ENCODE measurements at regions not wholly inside any gene's neighbourhood (a gene's known extent, or its start where the extent isn't known, plus 50 kb on each side); places are given as distances from the start of the nearest gene placed in this dataset.

DNA sequence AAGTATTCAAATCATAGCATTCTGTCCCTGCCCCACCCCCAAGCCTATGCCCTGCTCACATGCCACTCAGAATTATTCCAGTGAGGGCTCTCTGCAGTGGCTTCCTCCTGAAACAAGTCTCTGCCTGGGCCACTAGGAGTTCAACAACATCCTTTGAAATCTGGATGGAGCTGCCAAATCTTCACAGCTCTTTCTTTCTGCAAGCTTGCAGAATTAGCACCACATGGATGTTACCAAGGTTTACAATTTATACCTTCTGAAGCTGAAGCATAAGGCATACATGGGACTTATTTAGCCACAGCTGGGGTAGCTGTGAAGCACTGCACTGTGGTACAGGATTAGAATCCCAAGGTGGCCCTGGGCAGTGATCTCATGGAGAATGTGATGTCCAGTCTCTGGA lies 577.5 kb downstream of the CD109 start:
- intact Hi-C loops (cut with DNase I; ENCODE audit: low total_unique reads) (no loop called here), in situ Hi-C loops (cut with MboI; ENCODE audit: low sequenced_read_pairs in 4 of 4) (no loop called here)
- Histone ChIP-seq H3K4me3 (no peak overlapping the region), H3K27ac (no peak overlapping the region), H3K27me3 (no peaks in the 10 kb centered on the region), H3K9me3 (no peaks in the 10 kb centered on the region), H3K4me1 (peaks cover 0 to 5% of the 10 kb centered on the region in 2 donors), H3K36me3 (no peaks in the 10 kb centered on the region)
- no peak for DNase-seq
- TF ChIP-seq, protein P1, sequence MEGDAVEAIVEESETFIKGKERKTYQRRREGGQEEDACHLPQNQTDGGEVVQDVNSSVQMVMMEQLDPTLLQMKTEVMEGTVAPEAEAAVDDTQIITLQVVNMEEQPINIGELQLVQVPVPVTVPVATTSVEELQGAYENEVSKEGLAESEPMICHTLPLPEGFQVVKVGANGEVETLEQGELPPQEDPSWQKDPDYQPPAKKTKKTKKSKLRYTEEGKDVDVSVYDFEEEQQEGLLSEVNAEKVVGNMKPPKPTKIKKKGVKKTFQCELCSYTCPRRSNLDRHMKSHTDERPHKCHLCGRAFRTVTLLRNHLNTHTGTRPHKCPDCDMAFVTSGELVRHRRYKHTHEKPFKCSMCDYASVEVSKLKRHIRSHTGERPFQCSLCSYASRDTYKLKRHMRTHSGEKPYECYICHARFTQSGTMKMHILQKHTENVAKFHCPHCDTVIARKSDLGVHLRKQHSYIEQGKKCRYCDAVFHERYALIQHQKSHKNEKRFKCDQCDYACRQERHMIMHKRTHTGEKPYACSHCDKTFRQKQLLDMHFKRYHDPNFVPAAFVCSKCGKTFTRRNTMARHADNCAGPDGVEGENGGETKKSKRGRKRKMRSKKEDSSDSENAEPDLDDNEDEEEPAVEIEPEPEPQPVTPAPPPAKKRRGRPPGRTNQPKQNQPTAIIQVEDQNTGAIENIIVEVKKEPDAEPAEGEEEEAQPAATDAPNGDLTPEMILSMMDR (IDR thresholded peaks at IDR 0.05 in 4 of 5, conservative IDR thresholded peaks at IDR 0.05 in 1 of 5): no peak
- no peak for TF ChIP-seq POLR2A (IDR thresholded peaks at IDR 0.05)
- ATAC-seq: no peak

DNA sequence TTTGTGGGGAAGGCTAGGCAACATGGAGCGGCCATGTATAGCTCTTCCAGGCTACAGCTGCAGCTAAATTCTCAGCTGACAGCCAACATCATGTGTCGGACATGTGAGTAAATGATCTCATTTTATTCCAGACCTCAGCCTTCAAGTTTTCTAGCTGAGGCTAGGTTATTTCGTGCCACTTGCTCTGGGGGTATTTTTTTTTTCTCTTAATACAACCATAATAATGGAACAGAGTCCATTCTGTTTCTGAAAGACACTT lies 573.5 kb downstream of the CD109 start:
- ATAC-seq: no peak
- no peak for TF ChIP-seq POLR2A (IDR thresholded peaks at IDR 0.05)
- TF ChIP-seq, protein P1 (IDR thresholded peaks at IDR 0.05 in 4 of 5, conservative IDR thresholded peaks at IDR 0.05 in 1 of 5): no peak
- in situ Hi-C loops (cut with MboI; ENCODE audit: low sequenced_read_pairs in 4 of 4): no loop called here
- no peak for DNase-seq
- H3K4me1 ChIP-seq: no peaks in the 10 kb centered on the region
- no peaks in the 10 kb centered on the region for H3K9me3 ChIP-seq
- H3K4me3 ChIP-seq: no peak overlapping the region
- H3K27me3 ChIP-seq: no peaks in the 10 kb centered on the region
- H3K27ac ChIP-seq: no peak overlapping the region
- intact Hi-C loops (cut with DNase I; ENCODE audit: low total_unique reads): no loop called here
- no peaks in the 10 kb centered on the region for H3K36me3 ChIP-seq

DNA sequence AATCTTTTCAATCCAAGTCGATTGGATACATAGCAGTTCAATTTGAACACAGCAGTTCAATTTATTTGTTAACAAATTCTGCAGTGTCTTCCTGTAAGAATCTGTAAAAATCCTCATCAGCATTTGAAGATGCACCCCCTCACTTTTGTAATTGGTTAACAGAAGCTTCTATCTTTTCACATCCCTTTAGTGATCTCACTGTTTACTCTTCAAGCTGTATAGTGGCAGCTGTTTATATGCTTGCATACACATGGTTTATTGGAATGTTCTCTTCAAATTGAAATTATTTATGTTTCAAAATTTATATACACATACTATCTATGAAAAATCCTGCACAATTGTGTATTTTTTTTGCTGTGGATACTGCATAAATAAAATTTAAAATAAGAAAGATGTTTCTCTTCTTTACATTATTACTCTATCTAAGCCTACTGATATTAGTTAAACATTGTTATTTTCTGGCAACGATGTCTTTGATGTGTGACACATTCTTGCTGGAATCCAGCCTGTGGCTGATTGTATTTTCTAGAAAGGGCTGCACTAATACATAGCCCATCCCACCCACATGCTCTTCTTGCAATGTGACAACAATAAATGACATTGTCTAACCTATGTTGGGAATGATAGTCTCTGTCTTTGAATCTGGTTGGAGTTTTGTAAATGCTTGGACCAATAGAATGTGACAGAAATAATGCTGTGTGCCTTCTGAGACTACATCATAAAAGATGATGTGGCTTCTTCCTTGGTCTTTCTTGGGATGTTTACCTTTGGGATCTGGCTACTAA lies 573.0 kb downstream of the CD109 start:
- H3K36me3 ChIP-seq: no peaks in the 10 kb centered on the region
- no peak for TF ChIP-seq POLR2A (IDR thresholded peaks at IDR 0.05)
- TF ChIP-seq, protein P1 (IDR thresholded peaks at IDR 0.05 in 4 of 5, conservative IDR thresholded peaks at IDR 0.05 in 1 of 5): no peak
- ATAC-seq (no peak), DNase-seq (no peak)
- intact Hi-C loops (cut with DNase I; ENCODE audit: low total_unique reads) (no loop called here), in situ Hi-C loops (cut with MboI; ENCODE audit: low sequenced_read_pairs in 4 of 4) (no loop called here)
- H3K27ac ChIP-seq: no peak overlapping the region
- H3K4me1 ChIP-seq: no peaks in the 10 kb centered on the region
- no peak overlapping the region for H3K4me3 ChIP-seq
- H3K27me3 ChIP-seq: no peaks in the 10 kb centered on the region
- H3K9me3 ChIP-seq: no peaks in the 10 kb centered on the region

DNA sequence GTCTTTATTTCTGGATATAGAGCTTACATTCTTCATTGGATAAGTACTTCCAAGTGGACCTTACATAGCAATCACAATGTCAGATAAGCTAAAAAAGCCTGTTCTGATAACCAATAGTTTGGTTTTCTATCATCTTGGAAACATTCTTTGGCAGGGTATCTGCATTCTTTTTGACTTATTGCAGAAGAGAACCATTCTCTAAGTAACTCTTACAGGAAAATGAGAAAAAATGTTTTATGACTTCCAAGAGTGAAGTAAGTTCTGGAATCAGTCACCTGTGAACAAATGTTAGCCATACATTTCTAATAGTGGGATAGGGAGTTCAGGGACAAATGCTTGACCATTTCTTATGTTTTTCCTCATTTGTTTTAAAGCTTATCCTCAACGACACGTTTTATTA lies 564.0 kb downstream of the CD109 start:
- DNase-seq: no peak
- in situ Hi-C loops (cut with MboI; ENCODE audit: low sequenced_read_pairs in 4 of 4) (no loop called here), intact Hi-C loops (cut with DNase I; ENCODE audit: low total_unique reads) (no loop called here)
- no peak overlapping the region for H3K27ac ChIP-seq
- H3K4me1 ChIP-seq: no peaks in the 10 kb centered on the region
- no peaks in the 10 kb centered on the region for H3K36me3 ChIP-seq
- TF ChIP-seq, protein P1 (IDR thresholded peaks at IDR 0.05 in 4 of 5, conservative IDR thresholded peaks at IDR 0.05 in 1 of 5): no peak
- no peak for TF ChIP-seq POLR2A (IDR thresholded peaks at IDR 0.05)
- no peak for ATAC-seq
- H3K4me3 ChIP-seq: no peak overlapping the region
- H3K27me3 ChIP-seq: no peaks in the 10 kb centered on the region
- no peaks in the 10 kb centered on the region for H3K9me3 ChIP-seq

DNA sequence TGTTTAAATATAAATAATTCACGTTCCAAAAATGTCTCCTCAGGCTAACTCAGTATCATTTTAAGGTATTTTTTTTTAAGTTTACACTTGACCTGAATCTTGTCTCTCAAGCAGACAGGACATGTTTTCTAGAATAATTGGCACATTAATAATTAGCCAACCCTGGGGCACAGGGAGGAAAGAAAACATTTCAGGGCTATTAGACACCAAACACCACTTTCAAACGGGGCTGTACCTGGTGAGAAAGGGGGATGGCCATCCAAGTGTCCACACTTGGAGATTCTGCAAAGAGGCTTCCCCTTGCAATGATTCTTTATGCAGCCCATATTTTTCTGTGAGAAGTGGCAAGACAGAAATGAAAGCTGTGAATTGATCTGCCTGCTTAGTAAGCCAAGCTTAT lies 560.8 kb downstream of the CD109 start:
- H3K4me3 ChIP-seq: no peak overlapping the region
- in situ Hi-C loops (cut with MboI; ENCODE audit: low sequenced_read_pairs in 4 of 4) (no loop called here), intact Hi-C loops (cut with DNase I; ENCODE audit: low total_unique reads) (no loop called here)
- H3K36me3 ChIP-seq: no peaks in the 10 kb centered on the region
- DNase-seq: no peak
- TF ChIP-seq, protein P1 (IDR thresholded peaks at IDR 0.05 in 4 of 5, conservative IDR thresholded peaks at IDR 0.05 in 1 of 5): no peak
- TF ChIP-seq POLR2A (IDR thresholded peaks at IDR 0.05): no peak
- ATAC-seq: no peak
- no peaks in the 10 kb centered on the region for H3K9me3 ChIP-seq
- H3K27ac ChIP-seq: no peak overlapping the region
- no peaks in the 10 kb centered on the region for H3K27me3 ChIP-seq
- no peaks in the 10 kb centered on the region for H3K4me1 ChIP-seq
